Sigmoid colon (tissue), 4 donors: ENCODE measurements at regions not wholly inside any gene's neighbourhood (a gene's known extent, or its start where the extent isn't known, plus 50 kb on each side); places are given as distances from the start of the nearest gene placed in this dataset.

Source experiments
- CTCF ChIP-seq, 4 experiments: fragments of 450-650 bp in 3 of 4; fragments of 200-600 bp in 1 of 4; IDR thresholded peaks; one replicate each; pipeline ENCODE4 v1.5.1; 2016 to 2019; ENCODE audit warnings: antibody characterized with exemption in 4 of 4, mild to moderate bottlenecking in 3 of 4, moderate library complexity in 2 of 4
- POLR2AphosphoS5 ChIP-seq, 4 donors: sonication (generic); formaldehyde crosslinking; IDR thresholded peaks; one replicate each; pipeline ENCODE4 v1.6.1; 2017; ENCODE audit warnings: antibody characterized with exemption in 4 of 4

GRCh38 chr4:33068539-33068938 lies 2348.4 kb downstream of the PCDH7 start:
- TF ChIP-seq CTCF (IDR thresholded peaks at IDR 0.05) (no peak), POLR2AphosphoS5 (IDR thresholded peaks at IDR 0.05) (no peak)
